Natural killer cell (primary cell): ENCODE measurements at regions not wholly inside any gene's neighbourhood (a gene's known extent, or its start where the extent isn't known, plus 50 kb on each side); places are given as distances from the start of the nearest gene placed in this dataset.
A peak's percentile ranks its signal among the peaks of the same experiment; 100 is the strongest.

Experiments
- ATAC-seq, 3 donors: fragments of 150-1000 bp in 2 of 3; fragments of 200-7000 bp in 1 of 3; cut with Tn5 transposase; 1 replicate in 1 of 3; 2 replicates in 2 of 3; pipeline ENCODE4 v1.10.0; 2021; ENCODE audit warnings: mild to moderate bottlenecking in 2 of 3, moderate library complexity in 2 of 3
- DNase-seq, 2 donors: peaks; one replicate each; pipeline versions ENCODE4 v3.0.0 to v3.0.0-alpha.2; 2013 to 2021; ENCODE audit warnings: mixed read lengths in 1 of 2
- H3K27ac ChIP-seq: one replicate; pipeline ENCODE4 v1.5.1; 2013; ENCODE audit warnings: mild to moderate bottlenecking, low read length
- H3K27me3 ChIP-seq: one replicate; pipeline ENCODE4 v1.6.1; 2013; ENCODE audit warnings: low read length; ENCODE audit not compliant: control insufficient read depth, insufficient read depth
- H3K36me3 ChIP-seq: one replicate; pipeline ENCODE4 v1.6.1; 2013; ENCODE audit warnings: low read length; ENCODE audit not compliant: control insufficient read depth, insufficient read depth
- H3K4me1 ChIP-seq: one replicate; pipeline ENCODE4 v1.6.1; 2013; ENCODE audit warnings: low read length; ENCODE audit not compliant: control insufficient read depth, insufficient read depth
- H3K4me3 ChIP-seq: one replicate; pipeline ENCODE4 v1.5.1; 2013; ENCODE audit warnings: low read length
- H3K9me3 ChIP-seq: one replicate; pipeline ENCODE4 v1.6.1; 2013; ENCODE audit warnings: low read length; ENCODE audit not compliant: control insufficient read depth, insufficient read depth
- H3K27ac Mint-ChIP-seq, 2 donors: one replicate each; pipeline ENCODE4 v1.8.0; 2022; ENCODE audit warnings: mild to moderate bottlenecking in 2 of 2, mixed read lengths in 2 of 2, moderate library complexity in 1 of 2
- H3K27me3 Mint-ChIP-seq, 2 donors: one replicate each; pipeline ENCODE4 v1.8.0; 2022; ENCODE audit warnings: low read depth in 2 of 2, mixed read lengths in 2 of 2
- H3K36me3 Mint-ChIP-seq: one replicate; pipeline ENCODE4 v1.8.0; 2022; ENCODE audit warnings: mixed read lengths
- H3K4me1 Mint-ChIP-seq, 2 donors: one replicate each; pipeline ENCODE4 v1.8.0; 2022; ENCODE audit warnings: mixed read lengths in 2 of 2
- H3K4me3 Mint-ChIP-seq: one replicate; pipeline ENCODE4 v1.8.0; 2022; ENCODE audit warnings: mild to moderate bottlenecking, moderate library complexity, mixed read lengths
- H3K9me3 Mint-ChIP-seq, 2 donors: one replicate each; pipeline ENCODE4 v1.8.0; 2022; ENCODE audit warnings: mixed read lengths in 2 of 2
- WGBS: methylation state at CpG from one replicate; pipeline ENCODE4 v1.1.7; 2013; ENCODE audit warnings: missing lambda C conversion rate; ENCODE audit not compliant: insufficient coverage; 5-methylcytosine and 5-hydroxymethylcytosine counted together
- intact Hi-C: fragments of 100-400 bp; cut with micrococcal nuclease; formaldehyde crosslinking; loops from one replicate; pipeline ENCODE4 v1.14.2; 2022
- TF ChIP-seq, protein P1 (sequence below): fragments of 200-600 bp; IDR thresholded peaks from one replicate; pipeline ENCODE4 v1.8.0; 2022; ENCODE audit warnings: antibody characterized with exemption

DNA sequence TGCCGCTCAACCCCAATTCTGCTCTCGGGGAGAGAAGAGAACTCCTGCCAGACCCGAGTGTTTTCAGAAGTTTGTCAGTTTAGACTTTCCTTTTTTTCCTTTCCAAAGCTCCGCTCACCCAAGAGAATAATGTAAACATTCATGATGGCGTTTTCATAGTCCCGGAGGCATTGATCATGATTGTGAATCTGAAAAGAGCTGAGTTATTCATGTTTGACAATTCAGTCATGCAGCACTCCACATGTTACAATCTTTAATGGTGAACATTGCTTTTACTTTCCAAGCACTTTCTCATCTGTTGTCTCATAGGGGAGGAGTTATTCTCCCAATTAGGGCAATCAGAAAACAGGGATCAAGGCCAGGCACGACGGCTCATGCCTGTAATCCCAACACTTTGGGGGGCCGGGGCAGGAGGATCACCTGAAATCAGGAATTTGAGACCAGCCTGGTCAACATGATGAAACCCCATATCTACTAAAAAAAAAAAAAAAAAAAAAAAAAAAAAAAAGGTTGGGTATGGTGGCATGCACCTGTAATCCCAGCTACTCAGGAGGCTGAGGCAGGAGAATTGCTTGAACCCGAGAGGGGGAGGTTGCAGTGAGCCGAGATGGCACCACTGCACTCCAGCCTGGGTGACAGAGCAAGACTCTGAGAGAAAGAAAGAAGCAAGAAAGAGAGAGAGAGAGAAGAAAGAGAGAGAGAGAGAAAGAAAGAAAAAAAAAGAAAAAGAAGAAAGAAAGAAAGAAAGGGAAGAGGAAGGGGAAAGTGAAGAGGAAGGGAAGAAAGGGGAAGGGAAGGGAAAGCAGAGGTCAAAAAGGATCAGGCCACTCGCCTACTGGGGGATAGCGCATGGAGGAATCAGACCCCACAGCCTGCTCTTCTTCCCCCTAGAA is 70.0 kb upstream of the TNRC6C start:
- H3K4me1 ChIP-seq = peaks cover 46% of the 10 kb centered on the region
- Mint-ChIP-seq H3K36me3 (no peaks in the 10 kb centered on the region), H3K4me1 (peaks cover 52 to 53% of the 10 kb centered on the region in 2 donors), H3K27ac (peak overlapping the region; percentile 96 to 97), H3K27me3 (no peaks in the 10 kb centered on the region), H3K4me3 (peak overlapping the region; percentile 93), H3K9me3 (no peaks in the 10 kb centered on the region)
- WGBS = 56% methylated on average over 11 of the region's 13 CpGs
- ATAC-seq (peak in 1 of 3 donors; percentile 7), DNase-seq (no peak)
- intact Hi-C loops = loop anchor here (10.0 kb wide), 2 partner anchors 444 to 1624 kb away; partner anchors contain the start of gene UBALD2
- H3K4me3 ChIP-seq = peak overlapping the region; percentile 51
- no peaks in the 10 kb centered on the region for H3K27me3 ChIP-seq
- H3K36me3 ChIP-seq = no peaks in the 10 kb centered on the region
- no peaks in the 10 kb centered on the region for H3K9me3 ChIP-seq
- TF ChIP-seq, protein P1, sequence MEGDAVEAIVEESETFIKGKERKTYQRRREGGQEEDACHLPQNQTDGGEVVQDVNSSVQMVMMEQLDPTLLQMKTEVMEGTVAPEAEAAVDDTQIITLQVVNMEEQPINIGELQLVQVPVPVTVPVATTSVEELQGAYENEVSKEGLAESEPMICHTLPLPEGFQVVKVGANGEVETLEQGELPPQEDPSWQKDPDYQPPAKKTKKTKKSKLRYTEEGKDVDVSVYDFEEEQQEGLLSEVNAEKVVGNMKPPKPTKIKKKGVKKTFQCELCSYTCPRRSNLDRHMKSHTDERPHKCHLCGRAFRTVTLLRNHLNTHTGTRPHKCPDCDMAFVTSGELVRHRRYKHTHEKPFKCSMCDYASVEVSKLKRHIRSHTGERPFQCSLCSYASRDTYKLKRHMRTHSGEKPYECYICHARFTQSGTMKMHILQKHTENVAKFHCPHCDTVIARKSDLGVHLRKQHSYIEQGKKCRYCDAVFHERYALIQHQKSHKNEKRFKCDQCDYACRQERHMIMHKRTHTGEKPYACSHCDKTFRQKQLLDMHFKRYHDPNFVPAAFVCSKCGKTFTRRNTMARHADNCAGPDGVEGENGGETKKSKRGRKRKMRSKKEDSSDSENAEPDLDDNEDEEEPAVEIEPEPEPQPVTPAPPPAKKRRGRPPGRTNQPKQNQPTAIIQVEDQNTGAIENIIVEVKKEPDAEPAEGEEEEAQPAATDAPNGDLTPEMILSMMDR = no peak
- H3K27ac ChIP-seq = peak overlapping the region; percentile 88

DNA sequence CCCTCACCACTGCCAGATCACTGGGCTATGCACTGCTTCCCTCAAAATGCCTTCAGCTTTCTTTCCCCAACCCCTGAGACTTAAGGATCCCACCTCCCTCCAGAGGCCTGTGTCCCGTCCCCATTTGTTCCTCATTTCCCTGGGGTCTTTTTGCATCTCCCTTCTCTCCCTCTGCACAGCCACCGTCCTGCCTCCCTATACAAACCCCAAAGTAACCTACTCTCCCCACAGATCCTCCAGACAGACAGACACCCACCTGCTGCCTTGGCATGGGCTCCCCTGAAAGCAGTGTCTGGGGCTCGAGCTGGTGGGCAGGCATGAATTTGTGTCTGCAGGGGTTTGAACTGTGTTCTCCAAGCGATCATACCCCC is 69.4 kb upstream of the TNRC6C start:
- ATAC-seq (no peak), DNase-seq (no peak)
- peaks cover 46% of the 10 kb centered on the region for H3K4me1 ChIP-seq
- 84% methylated on average over 4 of the region's 4 CpGs for WGBS
- no peaks in the 10 kb centered on the region for H3K27me3 ChIP-seq
- Mint-ChIP-seq H3K27me3 (no peaks in the 10 kb centered on the region), H3K4me3 (peak overlapping the region; percentile 61), H3K4me1 (peaks cover 50 to 52% of the 10 kb centered on the region in 2 donors), H3K27ac (peak overlapping the region; percentile 45 to 97), H3K36me3 (no peaks in the 10 kb centered on the region), H3K9me3 (no peaks in the 10 kb centered on the region)
- TF ChIP-seq, protein P1 = no peak
- H3K36me3 ChIP-seq = no peaks in the 10 kb centered on the region
- no peaks in the 10 kb centered on the region for H3K9me3 ChIP-seq
- intact Hi-C loops = loop anchor here (10.0 kb wide), 2 partner anchors 444 to 1624 kb away; partner anchors contain the start of gene UBALD2
- no peak overlapping the region for H3K27ac ChIP-seq
- no peak overlapping the region for H3K4me3 ChIP-seq

DNA sequence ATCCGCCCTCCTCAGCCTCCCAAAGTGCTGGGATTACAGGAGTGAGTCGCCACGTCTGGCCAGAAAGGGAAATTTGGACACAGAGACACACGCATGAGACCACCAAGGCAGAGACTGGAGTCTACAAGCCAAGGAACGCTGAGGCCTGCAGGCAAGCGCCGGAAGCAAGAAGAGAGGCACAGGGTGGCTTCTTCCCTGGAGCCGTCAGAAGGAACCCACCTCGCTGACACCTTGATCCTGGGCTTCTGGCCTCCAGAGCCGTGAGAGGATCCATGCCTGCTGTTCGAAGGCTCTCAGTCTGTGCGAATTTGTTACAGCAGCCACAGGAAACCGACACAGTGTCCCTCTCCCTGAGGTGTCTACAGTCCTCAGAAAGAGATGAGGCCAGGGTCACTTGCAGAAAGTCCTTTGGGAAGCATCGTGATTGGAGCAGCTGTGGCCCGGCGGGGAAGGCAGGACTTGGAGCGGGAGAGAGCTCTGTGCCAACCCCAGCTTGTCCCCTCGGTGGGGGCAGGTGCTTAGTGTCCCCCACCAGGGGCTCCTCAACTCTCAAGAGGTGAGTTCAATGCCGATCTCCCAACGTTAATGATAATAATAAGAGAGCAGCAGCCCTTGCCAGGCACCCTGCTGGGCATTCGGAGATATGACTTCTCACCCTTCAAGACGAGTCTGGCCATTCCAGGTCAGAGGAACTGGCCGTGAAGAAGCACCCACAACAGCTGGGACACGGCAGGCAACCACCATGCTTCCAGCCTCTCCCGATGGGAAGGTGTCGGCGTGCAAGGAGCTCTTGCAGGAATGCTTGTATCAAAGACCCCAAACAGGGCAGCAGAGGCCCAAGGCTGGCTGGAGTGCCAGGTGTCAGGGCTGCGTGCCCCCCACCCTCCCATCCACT is 68.4 kb upstream of the TNRC6C start:
- H3K27me3 ChIP-seq = no peaks in the 10 kb centered on the region
- H3K9me3 Mint-ChIP-seq = no peaks in the 10 kb centered on the region
- H3K27ac Mint-ChIP-seq = no peak overlapping the region
- H3K4me3 ChIP-seq = no peak overlapping the region
- peaks cover 46 to 48% of the 10 kb centered on the region in 2 donors for H3K4me1 Mint-ChIP-seq
- H3K27ac ChIP-seq = no peak overlapping the region
- no peaks in the 10 kb centered on the region for H3K36me3 Mint-ChIP-seq
- DNase-seq = no peak
- no peak overlapping the region for H3K4me3 Mint-ChIP-seq
- TF ChIP-seq, protein P1 = no peak
- no peaks in the 10 kb centered on the region for H3K27me3 Mint-ChIP-seq
- H3K4me1 ChIP-seq = peaks cover 40% of the 10 kb centered on the region
- H3K36me3 ChIP-seq = no peaks in the 10 kb centered on the region
- 95% methylated on average over 28 of the region's 28 CpGs for WGBS
- no peaks in the 10 kb centered on the region for H3K9me3 ChIP-seq
- no peak for ATAC-seq
- intact Hi-C loops = loop anchor here (10.0 kb wide), 2 partner anchors 445 to 1625 kb away; partner anchors contain the start of gene UBALD2
